ENCODE measurements at regions not wholly inside any gene's neighbourhood (a gene's known extent, or its start where the extent isn't known, plus 50 kb on each side); places are given as distances from the start of the nearest gene placed in this dataset.

- TF ChIP-seq CTCF (IDR thresholded peaks at IDR 0.05; ENCODE audit: low read depth, low read length) (no peak), EZH2phosphoT487 (IDR thresholded peaks at IDR 0.05; ENCODE audit: low read depth) (no peak)
- H3K36me3 ChIP-seq (replicated peaks; ENCODE audit: low read depth, low read length) = no peaks in the 10 kb centered on the region
- no peaks in the 10 kb centered on the region for H3K9me3 ChIP-seq (ENCODE audit: insufficient read depth, low read length)
- no peak overlapping the region for H3K4me2 ChIP-seq (ENCODE audit: low read length)
- H3K4me3 ChIP-seq (ENCODE audit: low read length) = no peak overlapping the region
- no peaks in the 10 kb centered on the region for H3K4me1 ChIP-seq (ENCODE audit: low read length)
- no peak overlapping the region for H3K9ac ChIP-seq (ENCODE audit: low read length)
- H3K27me3 ChIP-seq (ENCODE audit: low read depth, low read length) = no peaks in the 10 kb centered on the region
- no peak overlapping the region for H3K27ac ChIP-seq (ENCODE audit: low read length)
- no peaks in the 10 kb centered on the region for H3K79me2 ChIP-seq (ENCODE audit: low read length)
- no peak overlapping the region for H2AFZ ChIP-seq (ENCODE audit: low read depth, low read length)
- no peaks in the 10 kb centered on the region for H4K20me1 ChIP-seq (ENCODE audit: insufficient read depth, low read length)
These were observed 1147.1 kb upstream of the AMELY start for GRCh38 chrY:8058613-8059012.

- TF ChIP-seq CTCF (IDR thresholded peaks at IDR 0.05; ENCODE audit: low read depth, low read length) = no peak
- TF ChIP-seq EZH2phosphoT487 (IDR thresholded peaks at IDR 0.05; ENCODE audit: low read depth) = no peak
These were observed 1139.8 kb upstream of the AMELY start for GRCh38 chrY:8051340-8051739.

GRCh38 chrY:8041238-8041637 is 1129.7 kb upstream of the AMELY start:
- Histone ChIP-seq H3K4me3 (ENCODE audit: low read length) (no peak overlapping the region), H3K79me2 (ENCODE audit: low read length) (no peaks in the 10 kb centered on the region), H3K4me2 (ENCODE audit: low read length) (no peak overlapping the region), H4K20me1 (ENCODE audit: insufficient read depth, low read length) (no peaks in the 10 kb centered on the region), H3K9me3 (ENCODE audit: insufficient read depth, low read length) (no peaks in the 10 kb centered on the region), H3K4me1 (ENCODE audit: low read length) (no peaks in the 10 kb centered on the region), H3K9ac (ENCODE audit: low read length) (no peak overlapping the region), H3K27ac (ENCODE audit: low read length) (no peak overlapping the region), H2AFZ (ENCODE audit: low read depth, low read length) (no peak overlapping the region), H3K36me3 (replicated peaks; ENCODE audit: low read depth, low read length) (no peaks in the 10 kb centered on the region), H3K27me3 (ENCODE audit: low read depth, low read length) (no peaks in the 10 kb centered on the region)
- no peak for TF ChIP-seq EZH2phosphoT487 (IDR thresholded peaks at IDR 0.05; ENCODE audit: low read depth)
- no peak for TF ChIP-seq CTCF (IDR thresholded peaks at IDR 0.05; ENCODE audit: low read depth, low read length)

More at GRCh38 chrY:8051340-8051739, 1139.8 kb upstream of the AMELY start:
- H3K9me3 ChIP-seq (ENCODE audit: insufficient read depth, low read length) = no peaks in the 10 kb centered on the region
- no peaks in the 10 kb centered on the region for H3K27me3 ChIP-seq (ENCODE audit: low read depth, low read length)
- H3K79me2 ChIP-seq (ENCODE audit: low read length) = no peaks in the 10 kb centered on the region
- H3K4me1 ChIP-seq (ENCODE audit: low read length) = no peaks in the 10 kb centered on the region
- no peaks in the 10 kb centered on the region for H3K36me3 ChIP-seq (replicated peaks; ENCODE audit: low read depth, low read length)
- H3K27ac ChIP-seq (ENCODE audit: low read length) = no peak overlapping the region
- H3K4me2 ChIP-seq (ENCODE audit: low read length) = no peak overlapping the region
- H3K4me3 ChIP-seq (ENCODE audit: low read length) = no peak overlapping the region
- H4K20me1 ChIP-seq (ENCODE audit: insufficient read depth, low read length) = no peaks in the 10 kb centered on the region
- H2AFZ ChIP-seq (ENCODE audit: low read depth, low read length) = no peak overlapping the region
- no peak overlapping the region for H3K9ac ChIP-seq (ENCODE audit: low read length)

GRCh38 chrY:8036563-8036962 is 1125.0 kb upstream of the AMELY start:
- H4K20me1 ChIP-seq (ENCODE audit: insufficient read depth, low read length) = no peaks in the 10 kb centered on the region
- H3K4me1 ChIP-seq (ENCODE audit: low read length) = no peaks in the 10 kb centered on the region
- TF ChIP-seq EZH2phosphoT487 (IDR thresholded peaks at IDR 0.05; ENCODE audit: low read depth) (no peak), CTCF (IDR thresholded peaks at IDR 0.05; ENCODE audit: low read depth, low read length) (no peak)
- H2AFZ ChIP-seq (ENCODE audit: low read depth, low read length) = no peak overlapping the region
- no peak overlapping the region for H3K4me3 ChIP-seq (ENCODE audit: low read length)
- no peaks in the 10 kb centered on the region for H3K36me3 ChIP-seq (replicated peaks; ENCODE audit: low read depth, low read length)
- H3K4me2 ChIP-seq (ENCODE audit: low read length) = no peak overlapping the region
- no peak overlapping the region for H3K27ac ChIP-seq (ENCODE audit: low read length)
- no peak overlapping the region for H3K9ac ChIP-seq (ENCODE audit: low read length)
- no peaks in the 10 kb centered on the region for H3K9me3 ChIP-seq (ENCODE audit: insufficient read depth, low read length)
- no peaks in the 10 kb centered on the region for H3K79me2 ChIP-seq (ENCODE audit: low read length)
- H3K27me3 ChIP-seq (ENCODE audit: low read depth, low read length) = no peaks in the 10 kb centered on the region

All from OCI-LY3 (cell line).